Activated CD8-positive, alpha-beta memory T cell treated with anti-CD3 and anti-CD28 coated beads, Interleukin-2, amount 10 ng/mL, durations not matched to agents 7 days and 5 days (primary cell): ENCODE measurements at regions not wholly inside any gene's neighbourhood (a gene's known extent, or its start where the extent isn't known, plus 50 kb on each side); places are given as distances from the start of the nearest gene placed in this dataset.
"Not testable (repeated sequence)": the region's sequence is repeated elsewhere in the genome, so short reads cannot be mapped to it uniquely, and the experiment has no call there.

ENCODE experiments used
- ATAC-seq: fragments of 150-1000 bp; cut with Tn5 transposase; one replicate; pipeline ENCODE4 v1.10.0; 2021; ENCODE audit warnings: moderate library complexity
- CTCF ChIA-PET: fragments of 350-600 bp; sonication (Branson Sonifier 250); formaldehyde crosslinking; loops from one replicate; lab custom pipeline; 2021; ENCODE audit warnings: antibody characterized with exemption; lab: Charles Lee
- DNase-seq: peaks from one replicate; pipeline ENCODE4 v3.0.0-alpha.2; 2020
- H3K27ac Mint-ChIP-seq: one replicate; pipeline ENCODE4 v1.8.0; 2021; ENCODE audit warnings: mild to moderate bottlenecking, mixed read lengths
- H3K27me3 Mint-ChIP-seq: one replicate; pipeline ENCODE4 v1.8.0; 2021; ENCODE audit warnings: mixed read lengths
- H3K36me3 Mint-ChIP-seq: one replicate; pipeline ENCODE4 v1.8.0; 2021; ENCODE audit warnings: mild to moderate bottlenecking, mixed read lengths
- H3K4me1 Mint-ChIP-seq: one replicate; pipeline ENCODE4 v1.8.0; 2021; ENCODE audit warnings: mixed read lengths
- H3K4me3 Mint-ChIP-seq: one replicate; pipeline ENCODE4 v1.8.0; 2021; ENCODE audit warnings: mild to moderate bottlenecking, moderate library complexity, mixed read lengths
- H3K9me3 Mint-ChIP-seq: one replicate; pipeline ENCODE4 v1.8.0; 2022; ENCODE audit warnings: low read depth, mixed read lengths

DNA sequence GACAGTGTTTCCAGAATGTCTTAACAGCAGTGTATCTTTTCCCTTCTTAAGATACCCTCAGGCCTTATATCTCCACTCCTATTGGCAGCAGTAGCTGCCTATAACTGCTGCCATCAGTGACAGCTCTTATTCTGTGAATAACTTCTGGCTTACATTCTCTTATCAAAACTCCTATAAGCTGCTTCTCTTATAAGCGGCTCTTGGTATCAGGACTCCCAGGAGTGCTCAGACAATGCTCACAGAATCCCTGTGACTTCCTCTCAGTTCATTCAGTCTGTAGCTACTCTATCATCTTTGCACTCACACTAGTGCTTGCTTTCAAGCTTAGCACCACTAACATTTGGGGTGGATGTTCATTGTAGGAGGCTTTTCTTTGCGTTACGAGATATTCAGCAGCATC is 143.7 kb upstream of the CDH7 start:
- Mint-ChIP-seq H3K36me3 (no peaks in the 10 kb centered on the region), H3K9me3 (peaks cover 13% of the 10 kb centered on the region), H3K27me3 (no peaks in the 10 kb centered on the region), H3K4me3 (no peak overlapping the region), H3K27ac (no peak overlapping the region), H3K4me1 (no peaks in the 10 kb centered on the region)
- CTCF ChIA-PET, result no interaction called here
- ATAC-seq (no peak), DNase-seq (no peak)

DNA sequence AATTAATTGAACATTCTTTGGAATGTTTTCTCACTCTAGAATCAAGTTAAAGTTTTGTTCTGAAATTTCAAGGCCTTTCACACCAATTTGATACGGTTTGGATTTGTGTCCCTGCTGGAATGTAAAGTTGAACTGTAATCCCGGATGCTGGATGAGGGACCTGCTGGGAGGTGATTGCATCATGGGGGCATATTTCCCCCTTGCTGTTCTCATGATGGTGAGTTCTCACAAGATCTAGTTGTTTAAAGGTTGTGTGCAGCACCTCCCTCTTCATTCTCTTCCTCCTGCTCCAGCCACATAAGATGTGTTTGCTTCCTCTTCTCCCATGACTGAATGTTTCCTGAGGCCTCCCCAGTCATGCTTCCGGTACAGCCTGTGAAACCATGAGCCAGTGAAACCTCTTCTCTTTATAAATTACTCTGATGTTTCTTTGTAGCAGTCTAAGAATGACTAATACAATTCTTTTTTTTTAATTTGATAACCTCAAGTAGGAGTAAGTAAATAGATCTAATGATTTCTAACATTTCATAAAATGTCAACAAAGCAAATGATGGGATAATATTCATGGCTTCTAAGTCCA is 144.2 kb upstream of the CDH7 start:
- CTCF ChIA-PET, result no interaction called here
- H3K9me3 Mint-ChIP-seq, result peaks cover 13% of the 10 kb centered on the region
- DNase-seq (no peak), ATAC-seq (no peak)
- H3K4me1 Mint-ChIP-seq, result no peaks in the 10 kb centered on the region
- no peak overlapping the region for H3K27ac Mint-ChIP-seq
- no peak overlapping the region for H3K4me3 Mint-ChIP-seq
- no peaks in the 10 kb centered on the region for H3K27me3 Mint-ChIP-seq
- no peaks in the 10 kb centered on the region for H3K36me3 Mint-ChIP-seq

DNA sequence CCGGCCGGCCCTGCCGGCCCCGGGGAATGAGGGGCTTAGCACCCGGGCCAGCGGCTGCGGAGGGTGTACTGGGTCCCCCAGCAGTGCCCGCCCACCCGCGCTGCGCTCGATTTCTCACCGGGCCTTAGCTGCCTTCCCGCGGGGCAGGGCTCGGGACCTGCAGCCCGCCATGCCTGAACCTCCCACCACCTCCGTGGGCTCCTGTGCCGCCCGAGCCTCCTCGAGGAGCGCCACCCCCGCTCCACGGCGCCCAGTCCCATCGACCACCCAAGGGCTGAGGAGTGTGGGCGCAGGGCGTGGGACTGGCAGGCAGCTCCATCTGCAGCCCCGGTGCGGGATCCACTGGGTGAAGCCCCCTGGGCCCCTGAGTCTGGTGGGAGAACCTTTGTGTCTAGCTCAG is 145.5 kb upstream of the CDH7 start:
- H3K27ac Mint-ChIP-seq, H3K4me1 Mint-ChIP-seq, H3K4me3 Mint-ChIP-seq, ATAC-seq, CTCF ChIA-PET, H3K36me3 Mint-ChIP-seq, DNase-seq, H3K27me3 Mint-ChIP-seq: not testable (repeated sequence)
- H3K9me3 Mint-ChIP-seq, result peaks cover 14% of the 10 kb centered on the region

GRCh38 chr18:65601775-65602174 is 149.0 kb upstream of the CDH7 start:
- Mint-ChIP-seq H3K27me3 (no peaks in the 10 kb centered on the region), H3K4me3 (no peak overlapping the region), H3K9me3 (peaks cover 16% of the 10 kb centered on the region), H3K4me1 (no peaks in the 10 kb centered on the region), H3K27ac (no peak overlapping the region), H3K36me3 (no peaks in the 10 kb centered on the region)
- DNase-seq (no peak), ATAC-seq (no peak)
- CTCF ChIA-PET, result no interaction called here

- Mint-ChIP-seq H3K27ac (no peak overlapping the region), H3K4me3 (no peak overlapping the region), H3K9me3 (peaks cover 6% of the 10 kb centered on the region), H3K27me3 (no peaks in the 10 kb centered on the region), H3K36me3 (no peaks in the 10 kb centered on the region), H3K4me1 (no peaks in the 10 kb centered on the region)
- ATAC-seq (no peak), DNase-seq (no peak)
- CTCF ChIA-PET, result no interaction called here
These were observed 158.4 kb upstream of the CDH7 start for GRCh38 chr18:65592435-65592834.

DNA sequence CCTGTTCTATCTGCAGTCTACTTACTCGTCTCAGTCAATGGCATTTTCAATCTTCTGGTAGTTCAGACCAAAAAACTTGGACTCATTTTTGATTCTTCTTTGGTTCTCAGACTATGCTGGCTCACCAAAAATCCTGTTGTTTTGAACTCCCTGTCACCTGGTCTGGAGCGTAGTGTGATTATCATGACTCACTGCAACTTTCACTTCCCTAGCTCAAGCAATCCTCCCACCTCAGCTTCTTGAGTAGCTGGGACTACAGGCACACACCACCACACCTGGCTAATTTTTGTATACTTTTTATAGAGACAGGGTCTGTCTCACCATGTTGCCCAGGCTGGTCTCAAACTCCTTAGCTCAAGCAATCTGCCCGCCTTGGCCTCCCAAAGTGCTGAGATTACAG is 163.3 kb upstream of the CDH7 start:
- ATAC-seq (no peak), DNase-seq (no peak)
- H3K36me3 Mint-ChIP-seq, result no peaks in the 10 kb centered on the region
- H3K4me3 Mint-ChIP-seq, result no peak overlapping the region
- CTCF ChIA-PET, result no interaction called here
- no peaks in the 10 kb centered on the region for H3K27me3 Mint-ChIP-seq
- no peak overlapping the region for H3K27ac Mint-ChIP-seq
- peaks cover 5% of the 10 kb centered on the region for H3K9me3 Mint-ChIP-seq
- no peaks in the 10 kb centered on the region for H3K4me1 Mint-ChIP-seq

DNA sequence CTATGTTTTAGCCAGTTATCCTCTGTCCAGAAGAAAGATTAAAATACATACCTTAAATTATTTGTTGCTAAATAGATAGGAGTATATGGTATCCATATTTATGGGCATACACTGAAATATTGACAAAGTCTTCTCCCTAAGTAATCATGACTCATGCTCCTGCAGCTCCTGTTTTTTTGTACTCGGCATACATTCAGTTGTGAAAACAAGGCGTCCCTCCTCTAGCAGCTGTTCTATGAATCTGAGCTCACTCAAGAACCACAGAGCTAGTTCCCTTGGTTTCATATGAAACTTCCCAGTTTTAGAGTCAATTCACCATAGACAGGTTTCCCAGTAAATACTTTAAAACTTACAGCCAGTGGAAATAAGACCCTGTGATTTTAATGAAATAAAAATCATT is 168.7 kb upstream of the CDH7 start:
- CTCF ChIA-PET, H3K4me3 Mint-ChIP-seq, H3K4me1 Mint-ChIP-seq, H3K9me3 Mint-ChIP-seq, H3K27me3 Mint-ChIP-seq, H3K36me3 Mint-ChIP-seq, ATAC-seq, H3K27ac Mint-ChIP-seq, DNase-seq: not testable (repeated sequence)

GRCh38 chr18:65568866-65569265 is 181.9 kb upstream of the CDH7 start:
- no peaks in the 10 kb centered on the region for H3K27me3 Mint-ChIP-seq
- no peaks in the 10 kb centered on the region for H3K36me3 Mint-ChIP-seq
- H3K4me3 Mint-ChIP-seq, result no peak overlapping the region
- DNase-seq (no peak), ATAC-seq (no peak)
- CTCF ChIA-PET, result no interaction called here
- H3K27ac Mint-ChIP-seq, result no peak overlapping the region
- H3K4me1 Mint-ChIP-seq, result no peaks in the 10 kb centered on the region
- H3K9me3 Mint-ChIP-seq, result peaks cover 2% of the 10 kb centered on the region

DNA sequence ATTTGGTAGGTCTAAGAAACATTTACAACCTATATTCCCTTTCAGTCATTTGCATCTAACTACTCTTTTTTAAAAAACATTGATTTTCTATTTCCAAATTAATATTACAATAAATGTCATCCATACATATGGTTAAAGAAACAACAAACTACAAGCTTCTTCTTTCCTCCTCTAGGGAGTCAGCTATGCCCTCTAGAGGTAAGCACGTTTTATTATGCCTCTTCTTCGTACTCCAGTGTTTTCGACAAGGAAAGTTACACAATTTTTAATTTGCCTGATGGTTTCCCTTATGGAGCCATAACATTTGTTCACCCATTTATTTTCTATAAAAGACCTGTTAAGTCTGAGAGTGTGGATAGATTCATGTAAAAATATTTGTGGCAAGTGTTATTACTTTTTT is 183.4 kb upstream of the CDH7 start:
- CTCF ChIA-PET, result no interaction called here
- ATAC-seq (no peak), DNase-seq (no peak)
- H3K9me3 Mint-ChIP-seq, result peaks cover 2% of the 10 kb centered on the region
- no peak overlapping the region for H3K27ac Mint-ChIP-seq
- no peaks in the 10 kb centered on the region for H3K4me1 Mint-ChIP-seq
- H3K4me3 Mint-ChIP-seq, result no peak overlapping the region
- H3K27me3 Mint-ChIP-seq, result no peaks in the 10 kb centered on the region
- H3K36me3 Mint-ChIP-seq, result no peaks in the 10 kb centered on the region

DNA sequence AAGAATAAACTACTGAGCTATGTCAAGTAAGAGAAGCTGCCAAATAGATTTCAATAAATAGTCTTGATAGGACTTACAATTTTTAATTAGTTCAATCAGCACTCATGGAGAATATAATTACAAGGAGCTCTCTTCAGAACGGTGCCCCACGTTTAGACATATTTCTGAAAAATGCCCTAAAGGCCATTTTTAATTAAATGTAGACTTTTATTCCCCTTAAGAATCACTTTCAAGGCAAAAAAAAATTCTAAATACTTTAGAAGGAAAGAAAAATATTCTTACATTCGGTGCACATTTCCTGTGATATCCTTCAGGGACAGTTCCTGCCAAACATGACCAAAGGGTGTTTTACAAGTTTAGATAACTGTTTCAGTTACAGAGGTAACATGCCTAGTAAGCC is 202.5 kb upstream of the CDH7 start:
- H3K9me3 Mint-ChIP-seq, result peaks cover 3% of the 10 kb centered on the region
- CTCF ChIA-PET, result no interaction called here
- H3K4me1 Mint-ChIP-seq, result no peaks in the 10 kb centered on the region
- ATAC-seq, result no peak
- no peak for DNase-seq
- H3K4me3 Mint-ChIP-seq, result no peak overlapping the region
- H3K36me3 Mint-ChIP-seq, result no peaks in the 10 kb centered on the region
- no peaks in the 10 kb centered on the region for H3K27me3 Mint-ChIP-seq
- no peak overlapping the region for H3K27ac Mint-ChIP-seq

GRCh38 chr18:65547046-65547445 is 203.8 kb upstream of the CDH7 start:
- Mint-ChIP-seq H3K4me1 (no peaks in the 10 kb centered on the region), H3K4me3 (no peak overlapping the region), H3K27me3 (no peaks in the 10 kb centered on the region), H3K36me3 (no peaks in the 10 kb centered on the region), H3K27ac (no peak overlapping the region), H3K9me3 (peaks cover 3% of the 10 kb centered on the region)
- DNase-seq (no peak), ATAC-seq (no peak)
- CTCF ChIA-PET, result no interaction called here

DNA sequence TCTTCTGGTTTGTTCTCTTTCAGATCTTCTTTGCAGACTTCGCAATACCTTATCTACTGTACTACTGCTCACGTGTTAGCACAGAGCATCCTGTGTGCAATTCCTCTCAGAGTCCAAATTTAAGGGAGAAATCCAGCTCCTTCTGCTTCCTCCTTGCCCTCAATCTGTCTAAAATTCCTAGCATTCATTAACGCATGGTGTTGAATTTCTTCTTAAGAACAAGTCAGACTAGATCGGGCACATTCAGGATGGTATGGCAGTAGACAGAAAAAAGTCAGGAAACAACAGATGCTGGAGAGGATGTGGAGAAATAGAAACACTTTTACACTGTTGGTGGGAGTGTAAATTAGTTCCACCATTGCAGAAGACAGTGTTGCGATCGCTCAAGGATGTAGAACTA is 206.1 kb upstream of the CDH7 start:
- no peak for DNase-seq
- H3K4me3 Mint-ChIP-seq, result no peak overlapping the region
- no peaks in the 10 kb centered on the region for H3K27me3 Mint-ChIP-seq
- H3K36me3 Mint-ChIP-seq, result no peaks in the 10 kb centered on the region
- no peaks in the 10 kb centered on the region for H3K4me1 Mint-ChIP-seq
- no peak for ATAC-seq
- peaks cover 3% of the 10 kb centered on the region for H3K9me3 Mint-ChIP-seq
- CTCF ChIA-PET, result no interaction called here
- no peak overlapping the region for H3K27ac Mint-ChIP-seq

DNA sequence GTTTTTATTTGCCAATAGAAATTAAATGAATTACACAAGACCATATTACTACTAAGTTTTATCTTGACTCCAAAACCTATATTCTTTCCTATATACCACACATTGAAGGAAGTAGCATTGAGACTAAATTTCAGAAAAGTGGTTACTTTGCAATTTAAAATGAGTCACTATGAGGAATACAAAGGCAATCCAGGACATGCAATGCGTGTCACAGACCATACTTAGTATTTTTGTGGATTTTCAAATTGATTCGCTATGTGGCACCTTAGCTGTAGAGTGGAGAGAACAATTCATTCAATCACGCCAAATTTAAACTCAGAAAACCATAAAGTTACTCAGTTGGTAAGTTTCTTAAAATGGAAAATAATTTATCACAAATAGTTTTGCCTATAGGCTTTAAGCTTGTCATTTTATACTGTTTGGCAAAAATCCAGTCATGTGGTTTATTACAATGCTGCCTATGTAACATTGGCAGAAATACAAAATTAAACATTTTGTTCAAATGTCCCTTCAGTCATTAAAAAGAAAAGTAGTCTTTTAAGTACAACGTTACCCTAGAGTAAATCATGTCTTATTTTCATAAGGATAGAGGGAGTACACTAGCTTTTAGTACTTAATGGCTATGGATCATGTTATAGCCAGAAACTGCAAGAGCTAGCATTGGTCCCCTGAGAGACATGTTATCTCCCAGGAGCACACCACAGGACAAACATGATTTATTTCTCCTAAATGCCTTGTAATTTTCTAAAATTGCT is 222.8 kb upstream of the CDH7 start:
- Mint-ChIP-seq H3K4me1 (no peaks in the 10 kb centered on the region), H3K9me3 (peaks cover 10% of the 10 kb centered on the region), H3K36me3 (no peaks in the 10 kb centered on the region), H3K27ac (no peak overlapping the region), H3K4me3 (no peak overlapping the region), H3K27me3 (no peaks in the 10 kb centered on the region)
- ATAC-seq (no peak), DNase-seq (no peak)
- CTCF ChIA-PET, result no interaction called here

DNA sequence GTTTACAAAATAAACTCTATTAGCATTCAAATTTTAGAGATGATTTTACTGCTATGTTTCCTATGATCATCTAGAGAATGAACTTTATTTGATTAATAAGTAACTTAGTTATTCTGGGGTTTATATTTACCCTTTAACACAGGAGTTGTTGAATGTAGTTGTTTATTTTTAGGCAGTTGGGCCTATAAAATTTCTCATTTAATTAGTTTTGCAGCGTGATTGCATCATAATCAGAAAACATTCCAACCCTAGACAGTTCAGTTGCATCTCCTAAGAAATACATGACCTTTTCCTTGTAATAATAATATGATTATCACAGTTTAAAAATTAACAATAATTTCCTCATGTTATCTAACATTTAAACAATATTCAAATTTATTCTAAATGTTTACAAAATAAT is 224.7 kb upstream of the CDH7 start:
- CTCF ChIA-PET, result no interaction called here
- Mint-ChIP-seq H3K27me3 (no peaks in the 10 kb centered on the region), H3K9me3 (peaks cover 7% of the 10 kb centered on the region), H3K4me1 (no peaks in the 10 kb centered on the region), H3K4me3 (no peak overlapping the region), H3K36me3 (no peaks in the 10 kb centered on the region), H3K27ac (no peak overlapping the region)
- ATAC-seq (no peak), DNase-seq (no peak)
